Stromal cell of bone marrow (primary cell): ENCODE measurements at regions not wholly inside any gene's neighbourhood (a gene's known extent, or its start where the extent isn't known, plus 50 kb on each side); places are given as distances from the start of the nearest gene placed in this dataset.

ENCODE experiments used
- DNase-seq: peaks from one replicate; pipeline ENCODE4 v3.0.0-alpha.2; 2012; ENCODE audit warnings: low read depth

- no peak for DNase-seq
These were observed 117.5 kb downstream of the OR13A1 start for GRCh38 chr10:45197816-45198485.

- DNase-seq, result no peak
These were observed 116.8 kb downstream of the OR13A1 start for GRCh38 chr10:45198486-45199204.

DNA sequence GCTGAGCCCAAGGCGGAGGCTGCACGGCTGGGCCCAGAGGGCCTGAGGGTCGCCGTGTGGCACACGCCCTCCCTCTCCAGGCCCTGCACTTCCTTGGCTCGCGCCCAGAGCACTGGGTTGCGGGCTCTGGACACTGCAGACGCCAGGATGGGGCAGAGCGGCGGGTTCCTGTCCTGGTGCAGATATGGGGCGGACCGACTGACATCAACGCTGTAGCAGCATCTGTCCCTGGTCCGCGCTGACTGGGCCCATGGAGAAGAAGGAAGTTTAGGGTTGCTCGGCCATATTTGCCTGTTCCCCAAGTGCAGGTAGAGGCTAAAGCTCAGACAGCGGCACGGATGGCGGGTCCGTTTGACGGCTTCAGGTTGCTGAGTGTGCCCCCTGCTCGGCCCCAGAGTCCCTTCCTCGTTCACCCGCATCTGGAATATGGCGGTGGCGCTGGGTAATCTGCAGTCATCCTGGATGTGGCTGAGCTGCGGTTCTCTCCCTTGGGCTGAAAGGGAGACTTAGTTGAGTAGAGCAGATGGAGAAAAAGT lies 116.1 kb downstream of the OR13A1 start:
- no peak for DNase-seq

GRCh38 chr10:45201271-45201670 lies 114.1 kb downstream of the OR13A1 start:
- DNase-seq, result no peak

DNA sequence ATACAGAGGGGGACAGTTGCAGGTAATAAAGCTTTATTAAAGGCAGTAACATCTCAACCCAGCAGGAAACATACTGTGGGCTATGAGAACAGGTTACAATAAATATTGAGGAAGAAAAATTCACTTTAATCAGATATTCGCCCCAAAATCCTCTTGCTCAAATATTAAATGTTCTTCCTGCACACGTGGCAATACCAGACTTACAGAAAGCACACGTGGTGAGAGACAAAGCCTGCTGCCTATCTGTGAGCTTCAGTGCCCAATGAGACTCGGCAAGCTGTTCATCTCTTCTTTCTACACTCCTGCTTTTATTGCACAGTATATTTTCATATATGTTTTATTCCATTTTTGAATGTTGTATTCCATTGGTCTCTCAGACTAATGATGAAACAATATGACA lies 113.2 kb downstream of the OR13A1 start:
- no peak for DNase-seq

- no peak for DNase-seq
These were observed 110.2 kb downstream of the OR13A1 start for GRCh38 chr10:45204954-45205775.

GRCh38 chr10:45209888-45210287 lies 105.5 kb downstream of the OR13A1 start:
- no peak for DNase-seq

GRCh38 chr10:45211576-45211975 lies 103.8 kb downstream of the OR13A1 start:
- no peak for DNase-seq

DNA sequence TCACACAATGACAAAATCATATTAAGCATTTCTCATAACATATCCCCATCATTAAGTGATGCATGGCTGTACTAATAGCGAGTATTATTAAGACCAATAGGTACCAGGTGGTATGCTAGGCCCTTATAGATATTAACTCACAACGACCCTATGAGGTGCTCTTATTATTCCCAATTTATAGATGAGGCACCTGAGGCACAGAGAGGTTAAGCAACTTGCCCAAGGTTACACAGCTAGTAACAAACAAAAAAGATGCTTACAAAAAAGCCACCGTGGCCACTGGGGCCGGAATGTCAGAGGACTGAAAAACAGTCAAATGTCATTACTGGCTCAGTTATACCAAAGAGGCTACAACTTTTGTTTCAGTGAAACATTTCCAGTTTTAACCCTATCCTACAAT lies 96.0 kb downstream of the OR13A1 start:
- no peak for DNase-seq

GRCh38 chr10:45220931-45221330 lies 94.5 kb downstream of the OR13A1 start:
- no peak for DNase-seq

DNA sequence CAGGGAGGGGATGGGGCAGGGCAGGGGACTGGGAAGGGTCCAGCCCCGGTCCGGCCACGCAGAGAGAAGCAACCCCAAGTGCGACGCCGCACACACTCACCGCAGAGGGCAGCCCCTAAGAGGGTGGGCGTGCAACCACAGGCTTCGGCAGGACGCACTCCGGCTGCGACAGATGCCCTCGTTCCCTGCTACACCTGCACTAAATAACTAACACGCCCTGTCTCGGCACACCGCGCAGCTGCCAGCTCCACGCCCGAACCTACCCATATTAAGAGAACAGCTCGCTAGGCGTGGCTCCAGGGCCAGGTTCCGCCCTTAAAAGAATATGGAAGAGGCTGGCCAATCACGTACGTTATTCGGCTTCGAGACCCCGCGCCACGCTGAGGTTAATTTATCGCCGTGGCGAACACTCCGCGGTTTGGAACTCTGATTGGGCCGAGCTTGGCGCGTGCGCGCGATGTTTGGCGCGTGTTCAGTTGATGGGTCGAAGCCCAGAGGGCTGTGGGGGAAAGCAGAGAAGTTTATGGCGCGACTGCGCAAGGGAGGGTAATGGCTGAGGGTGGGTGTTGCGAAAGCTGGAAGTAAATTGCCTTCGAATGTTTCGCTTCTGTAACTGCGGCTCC lies 91.1 kb downstream of the OR13A1 start:
- DNase-seq, result no peak

DNA sequence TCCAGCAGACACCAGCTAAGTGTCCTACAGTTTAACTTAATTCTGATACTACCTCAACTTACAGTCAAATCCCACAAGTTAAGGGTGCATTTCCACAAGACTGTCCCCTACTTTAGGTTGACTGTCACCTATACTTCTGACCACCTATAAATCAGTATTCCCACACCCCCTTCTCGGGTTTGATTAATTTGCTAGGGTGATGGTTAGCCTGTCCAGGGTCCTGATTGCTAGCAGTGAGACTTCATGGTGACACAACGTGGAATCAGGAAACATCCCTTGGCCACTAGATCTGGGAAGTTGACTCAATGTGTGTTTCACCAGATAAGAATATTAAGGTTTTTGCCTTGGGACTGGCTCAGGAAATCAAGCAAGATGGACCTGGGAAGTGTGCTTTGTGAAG lies 88.4 kb downstream of the OR13A1 start:
- no peak for DNase-seq

DNA sequence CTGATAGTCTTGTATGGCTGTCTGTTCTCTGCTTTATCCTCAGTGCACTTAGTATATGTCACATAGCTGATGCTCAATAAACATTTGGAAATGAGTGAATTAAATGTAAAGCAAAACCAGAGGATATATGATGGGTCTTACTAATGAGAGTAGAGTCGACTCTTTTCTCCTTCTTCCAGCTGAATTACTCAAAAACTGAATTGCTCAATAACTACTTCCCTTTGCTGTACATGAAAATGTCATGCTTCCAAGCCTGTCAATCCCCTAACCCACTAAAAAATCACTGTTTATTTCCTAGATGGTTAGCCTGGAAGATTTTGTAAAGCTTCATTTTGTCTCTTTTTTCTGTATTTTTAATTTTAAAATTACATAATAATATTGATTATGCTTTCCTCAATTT lies 88.0 kb downstream of the OR13A1 start:
- DNase-seq, result no peak

- DNase-seq, result no peak
These were observed 85.6 kb downstream of the OR13A1 start for GRCh38 chr10:45229823-45230222.

GRCh38 chr10:45235260-45235769 lies 80.1 kb downstream of the OR13A1 start:
- DNase-seq, result peak; percentile 59

DNA sequence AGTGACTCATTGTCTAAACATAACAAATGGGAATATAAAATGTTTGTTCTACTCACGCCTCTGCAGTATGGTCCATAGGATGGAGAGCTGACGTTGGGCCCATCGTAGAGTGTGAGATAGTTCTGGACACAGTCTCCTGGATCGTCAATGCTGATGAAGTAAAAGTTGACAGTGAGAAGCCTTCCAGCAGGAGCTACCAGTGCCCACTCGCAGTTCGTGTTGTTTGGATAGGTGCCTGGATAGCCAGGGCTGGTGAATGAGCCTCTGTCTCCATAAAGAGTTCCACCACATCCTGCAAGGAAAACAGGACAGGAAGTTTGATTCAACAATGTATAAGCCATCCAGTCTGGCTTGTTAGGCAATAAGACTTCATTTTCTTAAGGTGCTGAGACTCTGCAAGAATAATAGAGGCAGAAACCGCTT lies 79.6 kb downstream of the OR13A1 start:
- peak; percentile 15 for DNase-seq

GRCh38 chr10:45238896-45239295 lies 76.5 kb downstream of the OR13A1 start:
- no peak for DNase-seq

DNA sequence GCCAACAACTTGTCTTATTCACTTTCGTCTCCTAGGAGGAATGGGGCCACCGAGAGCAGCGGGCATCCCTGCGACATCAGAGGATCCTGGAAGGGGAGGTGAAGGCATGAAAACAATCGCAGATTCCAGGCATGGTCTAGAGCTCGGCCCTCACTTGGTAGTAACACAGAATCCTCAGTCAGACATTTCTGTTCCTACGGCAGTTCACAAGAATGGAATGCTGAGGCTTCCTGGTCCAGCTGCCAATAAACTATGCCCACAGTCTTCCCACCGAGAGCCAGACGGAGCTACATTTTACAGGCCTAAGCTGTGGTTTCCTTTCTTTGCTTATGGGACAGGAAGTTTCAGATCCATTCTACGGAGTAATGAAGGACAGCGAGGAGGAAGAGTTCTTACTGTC lies 75.8 kb downstream of the OR13A1 start:
- DNase-seq, result peak; percentile 17

DNA sequence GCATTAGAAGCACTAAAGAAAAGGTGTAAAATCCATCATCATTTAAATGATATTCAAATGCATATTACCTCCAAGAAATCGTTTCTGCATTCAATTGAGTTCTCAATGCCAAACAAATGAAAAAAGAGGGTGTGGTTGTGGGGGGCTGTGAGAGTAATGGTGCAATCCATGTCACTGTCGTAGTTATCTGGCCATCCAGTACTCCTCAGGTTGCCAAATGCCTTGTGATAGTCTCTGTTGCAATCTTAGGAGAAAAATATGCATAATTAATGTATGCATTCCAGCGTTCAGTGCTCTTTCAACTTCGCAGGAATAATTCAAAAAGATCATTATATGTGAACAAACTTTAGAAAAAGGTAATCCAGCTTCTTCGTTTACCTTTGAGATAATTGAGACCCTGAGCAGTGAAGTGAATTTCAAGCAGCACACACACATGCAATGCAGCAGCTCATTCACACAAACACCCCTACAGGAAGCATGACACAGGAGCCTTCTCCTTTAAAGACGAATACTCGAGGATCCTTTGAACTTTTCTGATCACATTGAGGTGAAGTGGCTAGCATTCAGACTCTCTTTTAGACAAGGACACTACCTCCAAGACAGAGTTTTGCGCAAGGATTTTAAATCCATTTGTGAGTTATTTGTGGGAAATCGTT lies 73.4 kb downstream of the OR13A1 start:
- no peak for DNase-seq

DNA sequence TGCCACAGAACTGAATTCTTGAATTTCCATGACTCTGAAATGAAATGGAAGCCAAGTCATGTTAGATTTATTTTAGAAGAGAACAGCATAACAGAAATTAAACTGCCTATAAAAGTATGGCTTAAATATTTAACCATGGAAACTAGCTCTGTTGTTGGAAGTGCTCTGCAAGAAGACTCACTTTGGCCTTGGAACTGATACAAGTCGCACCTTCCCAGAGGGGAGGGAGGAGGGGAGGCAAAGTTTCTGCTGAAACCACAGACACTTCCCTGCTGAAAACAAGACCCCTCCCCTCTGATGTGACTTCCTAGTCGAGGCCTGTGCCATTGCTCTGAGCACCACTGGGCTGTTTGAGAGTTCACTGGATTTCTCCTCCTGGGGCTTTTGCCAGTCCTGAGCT lies 72.1 kb downstream of the OR13A1 start:
- DNase-seq, result no peak

- DNase-seq, result no peak
These were observed 68.9 kb downstream of the OR13A1 start for GRCh38 chr10:45246522-45246921.
